ENCODE measurements at regions not wholly inside any gene's neighbourhood (a gene's known extent, or its start where the extent isn't known, plus 50 kb on each side); places are given as distances from the start of the nearest gene placed in this dataset.

GRCh38 chr2:503288-503999 lies 173.8 kb downstream of the TMEM18 start:
- TF ChIP-seq ZBTB33 (IDR thresholded peaks at IDR 0.05; ENCODE audit: extremely low read depth, insufficient replicate concordance, low read length) (no peak), ATF3 (IDR thresholded peaks at IDR 0.05) (no peak), CTCF (IDR thresholded peaks at IDR 0.05 in 2 of 3, conservative IDR thresholded peaks at IDR 0.05 in 1 of 3; ENCODE audit: borderline replicate concordance in 1 of 3, insufficient read depth in 1 of 3, low read depth in 2 of 3, low read length in 2 of 3) (no peak), POLR2A (IDR thresholded peaks at IDR 0.05; ENCODE audit: borderline replicate concordance, extremely low read depth, insufficient read depth, insufficient read length) (no peak), CBX3 (IDR thresholded peaks at IDR 0.05; ENCODE audit: low read depth) (no peak)

All from HCT116 (cell line).